Endodermal cell (in vitro differentiated cells): ENCODE measurements at regions not wholly inside any gene's neighbourhood (a gene's known extent, or its start where the extent isn't known, plus 50 kb on each side); places are given as distances from the start of the nearest gene placed in this dataset.

Experiments
- DNase-seq: peaks from one replicate; pipeline ENCODE4 v3.0.0-alpha.2; 2017
- H3K27ac ChIP-seq: 2 replicates; pipeline ENCODE4 v1.5.1; 2013; ENCODE audit warnings: mild to moderate bottlenecking, low read depth, low read length, moderate library complexity
- H3K27me3 ChIP-seq: 2 replicates; pipeline ENCODE4 v1.6.1; 2013; ENCODE audit warnings: mild to moderate bottlenecking, low read length, moderate library complexity; ENCODE audit not compliant: insufficient read depth, control insufficient read depth, poor library complexity, severe bottlenecking
- H3K36me3 ChIP-seq: 2 replicates; pipeline ENCODE4 v1.7.0; 2013; ENCODE audit warnings: mild to moderate bottlenecking, low read length, moderate library complexity; ENCODE audit not compliant: control insufficient read depth, insufficient read depth
- H3K4me1 ChIP-seq: one replicate; pipeline ENCODE4 v1.7.0; 2013; ENCODE audit warnings: low read length; ENCODE audit not compliant: control insufficient read depth, insufficient read depth
- H3K4me3 ChIP-seq: 2 replicates; pipeline ENCODE4 v1.5.1; 2013; ENCODE audit warnings: mild to moderate bottlenecking, low read length, moderate library complexity
- H3K9ac ChIP-seq: 2 replicates; pipeline ENCODE4 v1.6.1; 2013; ENCODE audit warnings: mild to moderate bottlenecking, low read length, moderate library complexity; ENCODE audit not compliant: poor library complexity, severe bottlenecking; ENCODE audit errors: extremely low read depth
- H3K9me3 ChIP-seq: 2 replicates; pipeline ENCODE4 v1.6.1; 2013; ENCODE audit warnings: mild to moderate bottlenecking, low read length, moderate library complexity; ENCODE audit not compliant: control insufficient read depth
- H3K27ac Mint-ChIP-seq: 2 replicates; pipeline ENCODE4 v1.8.0; 2020; ENCODE audit warnings: mixed read lengths
- H3K27me3 Mint-ChIP-seq: 2 replicates; pipeline ENCODE4 v1.8.0; 2021; ENCODE audit warnings: mild to moderate bottlenecking, mixed read lengths; ENCODE audit not compliant: insufficient read depth
- H3K36me3 Mint-ChIP-seq: 2 replicates; pipeline ENCODE4 v1.8.0; 2020; ENCODE audit warnings: low read depth, mixed read lengths
- H3K4me1 Mint-ChIP-seq: 2 replicates; pipeline ENCODE4 v1.8.0; 2020; ENCODE audit warnings: mixed read lengths
- H3K4me3 Mint-ChIP-seq: 2 replicates; pipeline ENCODE4 v1.8.0; 2020; ENCODE audit warnings: mild to moderate bottlenecking, moderate library complexity, mixed read lengths
- H3K9me3 Mint-ChIP-seq: 2 replicates; pipeline ENCODE4 v1.8.0; 2020; ENCODE audit warnings: mild to moderate bottlenecking, mixed read lengths
- WGBS, 2 experiments: methylation state at CpG; one replicate each; pipeline versions ENCODE4 v1.1.5 to v1.1.7; 2013; ENCODE audit warnings: missing lambda C conversion rate in 2 of 2, mixed read lengths in 1 of 2; ENCODE audit not compliant: insufficient coverage in 1 of 2, insufficient read length in 1 of 2; 5-methylcytosine and 5-hydroxymethylcytosine counted together
- TF ChIP-seq, protein P1 (sequence below): fragments of 200-600 bp; sonication (generic); conservative IDR thresholded peaks from 2 replicates; pipeline ENCODE4 v1.5.0; 2021; ENCODE audit warnings: antibody characterized with exemption, mild to moderate bottlenecking

- TF ChIP-seq, protein P1, sequence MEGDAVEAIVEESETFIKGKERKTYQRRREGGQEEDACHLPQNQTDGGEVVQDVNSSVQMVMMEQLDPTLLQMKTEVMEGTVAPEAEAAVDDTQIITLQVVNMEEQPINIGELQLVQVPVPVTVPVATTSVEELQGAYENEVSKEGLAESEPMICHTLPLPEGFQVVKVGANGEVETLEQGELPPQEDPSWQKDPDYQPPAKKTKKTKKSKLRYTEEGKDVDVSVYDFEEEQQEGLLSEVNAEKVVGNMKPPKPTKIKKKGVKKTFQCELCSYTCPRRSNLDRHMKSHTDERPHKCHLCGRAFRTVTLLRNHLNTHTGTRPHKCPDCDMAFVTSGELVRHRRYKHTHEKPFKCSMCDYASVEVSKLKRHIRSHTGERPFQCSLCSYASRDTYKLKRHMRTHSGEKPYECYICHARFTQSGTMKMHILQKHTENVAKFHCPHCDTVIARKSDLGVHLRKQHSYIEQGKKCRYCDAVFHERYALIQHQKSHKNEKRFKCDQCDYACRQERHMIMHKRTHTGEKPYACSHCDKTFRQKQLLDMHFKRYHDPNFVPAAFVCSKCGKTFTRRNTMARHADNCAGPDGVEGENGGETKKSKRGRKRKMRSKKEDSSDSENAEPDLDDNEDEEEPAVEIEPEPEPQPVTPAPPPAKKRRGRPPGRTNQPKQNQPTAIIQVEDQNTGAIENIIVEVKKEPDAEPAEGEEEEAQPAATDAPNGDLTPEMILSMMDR: no peak
- Histone ChIP-seq H3K36me3 (no peaks in the 10 kb centered on the region), H3K9me3 (no peaks in the 10 kb centered on the region), H3K4me3 (no peak overlapping the region), H3K27me3 (no peaks in the 10 kb centered on the region), H3K4me1 (no peaks in the 10 kb centered on the region), H3K9ac (no peak overlapping the region), H3K27ac (no peak overlapping the region)
- Mint-ChIP-seq H3K4me1 (peaks cover 4% of the 10 kb centered on the region), H3K36me3 (no peaks in the 10 kb centered on the region), H3K27ac (no peak overlapping the region), H3K4me3 (no peak overlapping the region), H3K9me3 (no peaks in the 10 kb centered on the region), H3K27me3 (no peaks in the 10 kb centered on the region)
- WGBS, 2 experiments: 75 to 86% methylated on average over 1 of the region's 1 CpG
- no peak for DNase-seq
These were observed 205.0 kb upstream of the PGR start for GRCh38 chr11:101334581-101334980.

DNA sequence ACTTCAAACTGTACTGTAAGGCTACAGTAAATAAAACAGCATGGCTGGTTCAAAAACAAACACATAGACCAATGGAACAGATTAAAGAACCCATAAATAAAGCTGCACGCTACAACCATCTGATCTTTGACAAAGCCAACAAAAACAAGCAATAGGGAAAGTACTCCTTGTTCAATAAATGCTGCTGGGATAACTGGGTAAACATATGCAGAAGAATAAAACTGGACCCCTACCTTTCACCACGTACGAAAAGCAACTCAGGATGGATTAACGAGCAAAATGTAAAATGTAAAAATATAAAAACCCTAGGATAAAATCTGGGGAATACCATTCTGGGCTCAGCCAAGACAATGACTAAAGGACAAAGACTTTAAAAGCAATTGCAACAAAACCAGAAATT is 201.8 kb upstream of the PGR start:
- Mint-ChIP-seq H3K9me3 (no peaks in the 10 kb centered on the region), H3K4me3 (no peak overlapping the region), H3K27ac (no peak overlapping the region), H3K4me1 (peaks cover 4% of the 10 kb centered on the region), H3K36me3 (no peaks in the 10 kb centered on the region), H3K27me3 (no peaks in the 10 kb centered on the region)
- TF ChIP-seq, protein P1: no peak
- WGBS, 2 experiments: 27 to 52% methylated on average over 2 to 4 of the region's 4 CpGs
- no peak for DNase-seq
- Histone ChIP-seq H3K4me3 (no peak overlapping the region), H3K27ac (no peak overlapping the region), H3K27me3 (no peaks in the 10 kb centered on the region), H3K9ac (no peak overlapping the region), H3K36me3 (no peaks in the 10 kb centered on the region), H3K4me1 (no peaks in the 10 kb centered on the region), H3K9me3 (no peaks in the 10 kb centered on the region)

DNA sequence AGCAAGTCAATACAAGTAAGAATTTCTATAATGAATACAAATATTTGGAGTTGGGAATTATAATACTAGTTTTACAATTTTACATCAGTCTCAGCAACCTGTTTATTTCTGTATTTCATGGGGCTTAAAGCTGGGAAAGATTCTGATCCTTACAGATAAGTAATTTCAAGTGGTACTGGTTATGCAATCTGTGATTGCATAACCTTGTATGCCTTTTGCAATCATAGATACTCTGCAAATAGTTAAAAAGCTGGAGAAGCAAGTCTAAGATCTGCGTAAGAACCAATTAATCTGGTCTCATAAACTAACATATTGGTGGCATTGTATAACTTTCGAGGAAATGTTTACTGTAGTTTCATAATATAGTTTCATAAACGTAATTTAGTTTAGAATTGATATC is 198.3 kb upstream of the PGR start:
- Histone ChIP-seq H3K27me3 (no peaks in the 10 kb centered on the region), H3K36me3 (no peaks in the 10 kb centered on the region), H3K4me3 (no peak overlapping the region), H3K9me3 (no peaks in the 10 kb centered on the region), H3K4me1 (no peaks in the 10 kb centered on the region), H3K9ac (no peak overlapping the region), H3K27ac (no peak overlapping the region)
- no peak overlapping the region for H3K4me3 Mint-ChIP-seq
- H3K27ac Mint-ChIP-seq: no peak overlapping the region
- WGBS, 2 experiments: 100% methylated on average over 2 of the region's 3 CpGs; no CpG with 5 or more reads in 1 of the 2 experiments
- no peaks in the 10 kb centered on the region for H3K36me3 Mint-ChIP-seq
- no peaks in the 10 kb centered on the region for H3K9me3 Mint-ChIP-seq
- no peaks in the 10 kb centered on the region for H3K27me3 Mint-ChIP-seq
- no peak for DNase-seq
- H3K4me1 Mint-ChIP-seq: no peaks in the 10 kb centered on the region
- TF ChIP-seq, protein P1: no peak
